ENCODE measurements at regions not wholly inside any gene's neighbourhood (a gene's known extent, or its start where the extent isn't known, plus 50 kb on each side); places are given as distances from the start of the nearest gene placed in this dataset.

DNA sequence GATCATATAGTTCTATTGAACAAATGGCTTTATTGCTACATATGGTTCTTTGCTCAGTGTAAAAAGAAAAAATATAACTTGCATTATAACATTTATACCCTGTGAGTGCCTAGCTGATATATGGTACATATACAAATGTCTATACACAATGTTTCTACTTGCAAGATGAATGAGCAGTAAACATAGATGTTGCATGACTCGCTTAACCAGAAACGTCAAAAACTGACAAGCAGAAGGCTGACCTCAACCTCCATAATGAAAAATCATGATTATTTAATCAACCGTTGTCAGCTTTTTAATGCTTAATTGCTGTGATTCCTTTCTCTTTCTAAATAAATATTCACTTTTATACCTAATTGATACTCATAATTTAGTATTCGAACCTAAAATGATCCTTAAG lies 183.3 kb downstream of the PTN start:
- DNase-seq (ENCODE audit: low read depth), result no peak
- TF ChIP-seq, protein P1, sequence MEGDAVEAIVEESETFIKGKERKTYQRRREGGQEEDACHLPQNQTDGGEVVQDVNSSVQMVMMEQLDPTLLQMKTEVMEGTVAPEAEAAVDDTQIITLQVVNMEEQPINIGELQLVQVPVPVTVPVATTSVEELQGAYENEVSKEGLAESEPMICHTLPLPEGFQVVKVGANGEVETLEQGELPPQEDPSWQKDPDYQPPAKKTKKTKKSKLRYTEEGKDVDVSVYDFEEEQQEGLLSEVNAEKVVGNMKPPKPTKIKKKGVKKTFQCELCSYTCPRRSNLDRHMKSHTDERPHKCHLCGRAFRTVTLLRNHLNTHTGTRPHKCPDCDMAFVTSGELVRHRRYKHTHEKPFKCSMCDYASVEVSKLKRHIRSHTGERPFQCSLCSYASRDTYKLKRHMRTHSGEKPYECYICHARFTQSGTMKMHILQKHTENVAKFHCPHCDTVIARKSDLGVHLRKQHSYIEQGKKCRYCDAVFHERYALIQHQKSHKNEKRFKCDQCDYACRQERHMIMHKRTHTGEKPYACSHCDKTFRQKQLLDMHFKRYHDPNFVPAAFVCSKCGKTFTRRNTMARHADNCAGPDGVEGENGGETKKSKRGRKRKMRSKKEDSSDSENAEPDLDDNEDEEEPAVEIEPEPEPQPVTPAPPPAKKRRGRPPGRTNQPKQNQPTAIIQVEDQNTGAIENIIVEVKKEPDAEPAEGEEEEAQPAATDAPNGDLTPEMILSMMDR (IDR thresholded peaks at IDR 0.05; ENCODE audit: insufficient read depth, low read depth, low read length), result no peak
- no peak overlapping the region for H3K4me3 ChIP-seq (ENCODE audit: low read depth, low read length)

DNA sequence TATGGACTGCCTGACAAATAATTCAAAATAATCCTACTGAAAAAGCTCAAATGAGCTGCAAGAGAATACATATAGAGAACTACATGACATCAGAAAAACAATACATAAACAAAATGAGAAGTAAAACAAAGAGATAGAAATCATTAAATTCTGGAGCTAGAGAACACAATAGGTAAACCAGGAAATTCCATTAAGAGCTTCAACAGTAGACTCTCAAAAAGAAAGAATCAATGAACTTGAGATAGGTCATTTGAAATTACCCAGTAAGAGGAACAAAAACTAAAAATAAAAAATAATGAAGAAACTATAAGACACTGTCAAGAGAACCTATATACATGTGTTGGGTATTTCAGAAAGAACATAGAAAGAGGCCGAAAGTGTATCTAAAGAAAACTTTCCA lies 186.3 kb downstream of the PTN start:
- TF ChIP-seq, protein P1 (IDR thresholded peaks at IDR 0.05; ENCODE audit: insufficient read depth, low read depth, low read length), result no peak
- no peak overlapping the region for H3K4me3 ChIP-seq (ENCODE audit: low read depth, low read length)
- no peak for DNase-seq (ENCODE audit: low read depth)

DNA sequence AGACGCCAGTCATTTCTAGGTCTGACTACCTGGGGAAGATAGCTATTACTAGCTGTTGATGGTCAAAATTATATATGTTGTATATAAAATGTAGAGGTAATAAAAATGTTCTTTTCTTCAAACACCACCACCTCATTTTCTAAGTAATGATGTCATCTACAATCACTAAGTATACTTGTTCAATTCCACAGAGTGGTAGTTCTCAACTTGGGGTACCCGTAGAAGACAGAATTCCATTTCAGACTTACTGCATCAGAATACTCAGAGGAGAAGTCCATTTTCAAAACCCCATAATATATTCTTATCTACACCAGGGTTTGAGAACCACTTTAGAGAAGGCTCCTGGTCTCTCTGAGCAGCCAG lies 191.9 kb downstream of the PTN start:
- no peak overlapping the region for H3K4me3 ChIP-seq (ENCODE audit: low read depth, low read length)
- no peak for DNase-seq (ENCODE audit: low read depth)
- TF ChIP-seq, protein P1 (IDR thresholded peaks at IDR 0.05; ENCODE audit: insufficient read depth, low read depth, low read length), result no peak

DNA sequence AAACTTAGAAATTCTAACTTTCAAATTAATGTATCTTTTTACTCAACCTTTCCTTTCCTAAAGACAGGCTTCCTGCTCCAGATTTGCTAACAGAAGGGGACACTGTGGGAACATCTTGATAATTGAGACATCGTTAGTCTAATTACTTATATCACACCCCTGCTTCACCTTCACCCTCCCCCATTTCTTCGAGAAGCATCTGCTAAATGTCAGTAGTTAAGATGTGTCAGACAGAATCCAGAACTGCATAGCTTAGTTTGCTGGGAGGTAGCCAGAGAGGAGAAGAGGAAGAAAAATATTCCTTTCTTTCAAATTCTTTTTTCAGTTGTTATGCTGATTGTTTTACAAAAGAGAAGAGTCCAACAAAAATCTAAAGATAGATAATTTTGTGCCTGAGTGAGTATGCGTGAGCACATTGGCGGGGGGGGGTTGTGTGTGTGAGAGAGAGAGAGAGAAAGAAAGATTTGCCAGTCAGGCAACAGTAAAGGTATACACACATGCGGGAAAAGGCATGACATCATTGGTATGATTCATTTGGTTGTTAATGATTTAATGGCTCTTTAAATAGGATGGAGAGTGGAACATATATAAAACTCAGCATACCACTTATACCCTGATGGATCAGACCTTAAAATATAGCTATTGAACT lies 192.4 kb downstream of the PTN start:
- TF ChIP-seq, protein P1 (IDR thresholded peaks at IDR 0.05; ENCODE audit: insufficient read depth, low read depth, low read length), result no peak
- peak; percentile 85 for DNase-seq (ENCODE audit: low read depth)

DNA sequence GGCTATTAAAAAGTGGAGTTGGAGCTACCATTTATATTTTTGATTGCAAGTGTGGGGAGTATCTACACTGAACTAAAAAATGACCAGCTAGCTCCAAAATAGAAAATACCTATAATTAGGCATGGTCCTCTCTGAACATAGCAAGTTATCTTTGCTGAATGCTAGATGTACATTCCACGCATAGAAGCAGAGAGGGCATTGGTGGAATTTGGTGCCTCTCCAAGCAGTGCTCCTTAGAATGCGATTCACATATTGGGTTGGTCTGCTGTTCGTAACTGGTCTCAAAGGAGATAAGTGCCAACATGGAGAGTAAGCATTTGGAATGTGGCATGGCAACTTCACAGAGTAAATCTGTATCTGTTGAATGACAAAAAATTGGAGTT lies 196.2 kb downstream of the PTN start:
- DNase-seq (ENCODE audit: low read depth), result no peak
- no peak overlapping the region for H3K4me3 ChIP-seq (ENCODE audit: low read depth, low read length)
- TF ChIP-seq, protein P1 (IDR thresholded peaks at IDR 0.05; ENCODE audit: insufficient read depth, low read depth, low read length), result no peak

More for the DNA sequence above, 192.4 kb downstream of the PTN start:
- no peak overlapping the region for H3K4me3 ChIP-seq (ENCODE audit: low read depth, low read length)

DNA sequence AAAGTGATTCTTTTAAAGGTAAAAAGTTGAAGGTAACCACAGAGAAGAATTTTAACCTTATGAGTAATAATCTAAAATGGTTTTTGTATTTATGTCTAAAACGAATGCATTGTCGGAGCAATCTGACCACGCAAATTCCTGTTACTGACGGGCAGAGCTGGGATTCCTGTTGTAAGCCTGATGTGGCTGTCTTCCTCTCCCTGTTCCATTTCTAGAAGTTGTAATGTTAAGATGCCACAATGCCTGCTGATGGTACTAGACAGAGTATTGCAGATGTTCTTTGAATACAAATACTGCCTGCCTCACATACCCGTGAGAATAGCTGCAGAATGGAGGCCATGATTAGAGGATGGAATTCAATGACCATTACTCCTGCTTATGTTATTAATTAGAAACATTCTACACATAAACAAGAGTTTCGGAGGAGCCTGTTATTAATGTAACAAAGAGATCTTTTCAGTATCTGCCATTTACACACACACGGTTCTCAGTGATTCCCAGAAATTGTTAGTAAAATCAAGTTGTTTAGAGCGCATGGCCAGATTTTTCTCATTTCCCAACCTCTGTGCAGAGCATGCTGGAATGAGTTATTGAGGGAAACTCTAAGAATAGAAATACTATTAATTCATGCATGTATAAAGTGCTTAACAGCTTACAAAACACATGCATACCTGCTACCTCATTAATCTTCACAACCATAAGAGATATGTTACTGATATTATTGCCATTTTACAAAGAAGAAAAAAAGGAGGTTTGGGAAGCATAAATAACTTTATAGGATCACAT lies 196.8 kb downstream of the PTN start:
- peak; percentile 88 for DNase-seq (ENCODE audit: low read depth)
- peak overlapping the region; percentile 29 for H3K4me3 ChIP-seq (ENCODE audit: low read depth, low read length)
- TF ChIP-seq, protein P1 (IDR thresholded peaks at IDR 0.05; ENCODE audit: insufficient read depth, low read depth, low read length), result no peak

Measured in fibroblast of villous mesenchyme (primary cell).